ENCODE measurements at regions not wholly inside any gene's neighbourhood (a gene's known extent, or its start where the extent isn't known, plus 50 kb on each side); places are given as distances from the start of the nearest gene placed in this dataset.

GRCh38 chr13:55432814-55433213 is 1707.9 kb upstream of the PRR20A start:
- TF ChIP-seq CTCF (IDR thresholded peaks at IDR 0.05), result no peak
- TF ChIP-seq POLR2AphosphoS5 (IDR thresholded peaks at IDR 0.05), result no peak
